MM.1S (cell line): ENCODE measurements at regions not wholly inside any gene's neighbourhood (a gene's known extent, or its start where the extent isn't known, plus 50 kb on each side); places are given as distances from the start of the nearest gene placed in this dataset.

Source experiments
- CTCF ChIP-seq: fragments of 300-600 bp; sonication (generic); IDR thresholded peaks from 2 replicates; pipeline ENCODE4 v1.5.1; 2016; ENCODE audit warnings: antibody characterized with exemption, low read length, mixed read lengths
- EZH2phosphoT487 ChIP-seq: fragments of 300-600 bp; sonication (generic); IDR thresholded peaks from 2 replicates; pipeline ENCODE4 v1.6.1; 2018; ENCODE audit warnings: antibody characterized with exemption, low read length

GRCh38 chr2:217167531-217167930 is 307.7 kb upstream of the TNP1 start:
- TF ChIP-seq CTCF: no peak
- no peak for TF ChIP-seq EZH2phosphoT487
